NCI-H526 treated with DMSO at 0.1 percent for 48 hours (cell line): ENCODE measurements at regions not wholly inside any gene's neighbourhood (a gene's known extent, or its start where the extent isn't known, plus 50 kb on each side); places are given as distances from the start of the nearest gene placed in this dataset.
A peak's percentile ranks its signal among the peaks of the same experiment; 100 is the strongest.
"Not testable (repeated sequence)": the region's sequence is repeated elsewhere in the genome, so short reads cannot be mapped to it uniquely, and the experiment has no call there.

Experiments
- DNase-seq: peaks from one replicate; lab custom pipeline; 2025; lab: John Stamatoyannopoulos, UW

DNA sequence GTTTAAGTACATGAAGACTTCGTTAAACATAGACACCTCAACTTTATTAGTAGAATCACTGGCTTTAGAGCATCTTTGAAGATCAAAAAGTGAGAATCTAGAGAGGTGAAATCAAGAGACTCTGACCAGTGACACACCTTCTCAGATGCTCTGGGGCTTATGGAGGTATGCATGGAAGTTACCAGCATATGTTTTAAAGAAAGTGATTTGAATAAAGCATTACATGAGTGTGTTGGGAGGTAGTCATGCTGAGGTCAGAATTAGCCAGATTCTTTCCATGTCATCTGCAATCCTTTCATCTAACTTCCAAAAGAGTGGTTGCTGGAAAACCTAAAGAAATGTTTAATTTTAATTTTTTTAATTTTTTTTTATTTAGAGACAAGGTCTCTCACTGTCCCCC, 658.0 kb upstream of the GOLIM4 start:
- DNase-seq, result no peak

DNA sequence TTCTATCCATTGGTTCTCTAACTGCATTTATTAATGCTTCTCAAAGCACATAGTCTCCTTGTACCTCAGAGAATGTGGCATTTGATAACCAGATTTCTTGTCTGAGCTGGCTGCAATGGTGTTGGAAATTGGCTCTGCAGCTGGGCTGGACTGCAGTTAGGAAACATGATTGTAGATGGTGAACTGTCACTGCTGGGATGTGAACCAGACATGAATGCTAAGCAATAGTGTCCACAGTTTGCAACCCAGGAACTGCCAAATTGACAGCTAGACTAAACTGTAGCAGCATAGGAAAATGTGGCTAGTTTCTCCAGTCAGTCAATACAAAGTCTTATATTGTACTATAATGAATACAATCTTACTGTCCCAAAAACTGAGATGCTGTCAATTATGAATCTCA, 656.6 kb upstream of the GOLIM4 start:
- DNase-seq, result no peak

DNA sequence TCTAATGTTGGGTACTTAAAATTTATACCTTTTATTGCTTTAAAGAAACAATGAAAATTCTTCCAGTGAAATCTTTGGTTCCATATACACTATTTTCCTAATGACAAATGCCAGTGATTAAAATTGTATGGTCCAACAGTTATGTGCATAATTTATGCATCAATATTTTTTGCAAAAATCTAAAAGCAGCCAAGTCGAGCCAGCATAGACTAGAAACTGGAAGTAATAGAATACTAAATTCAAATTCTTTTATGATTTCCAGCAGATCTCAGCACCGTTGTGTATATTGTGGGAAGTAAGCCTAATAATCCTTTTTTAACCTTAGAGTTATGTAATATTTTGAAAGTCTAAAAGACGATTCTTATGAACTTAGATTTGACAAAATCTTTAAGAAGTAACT, 652.0 kb upstream of the GOLIM4 start:
- no peak for DNase-seq

DNA sequence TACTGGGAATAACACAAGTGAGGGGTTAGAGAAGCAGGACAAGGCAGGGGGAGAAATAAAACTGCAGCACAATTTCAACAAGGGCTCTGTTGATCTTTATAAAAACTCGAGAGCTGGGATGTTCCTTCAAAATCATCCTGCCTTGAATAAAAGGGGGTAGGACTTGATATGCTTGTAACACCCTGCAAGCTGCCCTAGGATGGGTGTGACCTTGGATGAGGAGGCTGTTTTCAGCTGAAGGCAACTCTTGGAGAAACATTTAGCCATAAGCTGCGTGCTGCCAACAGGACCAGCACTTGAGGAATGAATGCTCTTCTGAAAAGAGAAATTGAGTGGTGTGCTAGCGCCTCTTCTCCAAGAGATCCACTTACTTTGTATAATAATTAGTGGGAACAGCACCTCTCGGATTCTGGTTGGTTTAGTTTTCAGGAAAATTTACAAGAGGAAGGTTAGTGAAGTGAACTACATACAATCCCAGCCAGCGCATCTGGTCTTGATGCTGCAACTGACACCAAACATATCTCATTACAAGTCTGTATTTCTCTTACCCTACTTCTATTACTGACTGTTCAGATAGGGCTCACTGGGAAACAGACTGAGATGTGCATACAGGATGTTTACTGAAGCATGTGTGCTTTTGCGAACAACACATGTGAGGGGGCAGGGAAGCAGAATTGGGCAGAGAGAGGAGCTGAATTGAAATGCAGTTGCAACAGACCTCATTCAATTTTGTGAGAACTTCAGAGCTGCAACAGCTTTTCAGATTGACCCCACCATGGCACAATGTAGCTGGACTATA, 643.0 kb upstream of the GOLIM4 start:
- DNase-seq, result no peak

- peak; percentile 90 for DNase-seq
These were observed 640.5 kb upstream of the GOLIM4 start for GRCh38 chr3:168736202-168736601.

DNA sequence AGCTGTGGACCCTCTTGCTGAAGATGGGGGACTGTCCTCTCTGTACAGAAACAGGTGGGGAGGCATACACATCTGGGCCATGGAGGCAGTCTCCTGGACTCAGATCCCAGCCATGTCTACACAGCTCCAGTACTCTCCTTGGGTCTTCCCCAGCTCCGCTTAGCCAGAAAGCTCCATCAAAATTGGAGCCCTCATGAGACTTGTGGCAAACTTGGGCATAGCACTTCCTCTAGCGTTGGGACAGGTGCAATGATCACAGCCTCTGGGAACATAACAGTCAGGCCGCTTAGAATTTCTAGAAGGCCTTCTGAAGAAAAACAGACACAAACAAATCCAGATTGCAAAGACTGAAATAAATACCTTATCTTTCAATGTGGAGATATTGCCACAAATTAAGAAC, 634.3 kb upstream of the GOLIM4 start:
- DNase-seq, result no peak

DNA sequence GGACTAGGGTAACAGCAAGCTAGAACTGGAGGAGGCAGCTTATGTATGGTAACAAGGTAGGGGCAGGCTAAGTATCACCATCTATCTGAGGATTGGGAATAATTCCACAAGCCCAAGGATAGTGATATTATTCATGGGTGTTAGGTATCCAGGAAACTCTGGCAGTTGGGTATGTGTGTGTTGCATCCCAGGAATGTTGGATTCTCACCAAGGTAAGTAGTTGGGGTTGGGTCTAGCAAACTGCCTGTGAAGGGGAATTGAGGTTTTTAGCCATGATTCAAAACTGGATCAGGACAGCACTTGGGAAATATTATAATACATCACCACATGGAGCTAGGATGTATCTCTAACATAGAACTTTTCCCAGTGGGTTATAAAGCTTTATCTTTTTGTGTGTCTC, 626.4 kb upstream of the GOLIM4 start:
- no peak for DNase-seq

DNA sequence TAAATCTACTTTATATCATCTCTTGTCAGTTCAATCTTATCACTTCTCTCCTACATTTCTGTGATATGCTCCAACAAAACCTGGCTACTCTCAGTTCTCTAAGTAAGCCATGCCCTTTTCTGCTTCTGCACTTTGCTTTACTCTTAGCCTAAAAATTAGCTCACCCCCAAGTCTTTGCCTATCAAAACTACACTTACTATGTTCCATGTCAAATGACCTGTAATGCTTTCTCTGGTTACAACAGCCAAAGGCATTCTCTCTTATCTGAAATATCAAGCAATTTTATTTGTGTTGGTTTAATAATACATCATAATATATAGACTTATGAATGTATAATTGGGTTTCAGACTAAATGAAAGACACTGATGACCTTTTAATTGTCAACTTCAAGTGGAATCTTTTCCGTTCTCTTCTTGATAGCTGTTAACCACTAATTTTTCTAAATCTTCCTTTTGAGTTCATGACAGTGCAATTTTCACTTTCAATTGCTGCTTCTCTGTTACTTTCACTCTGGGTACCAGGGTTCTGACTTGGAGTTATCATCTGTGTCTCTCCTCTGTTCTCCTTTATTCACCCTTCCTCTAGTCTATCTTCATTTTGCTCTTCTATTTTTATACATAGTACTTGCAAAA, 619.0 kb upstream of the GOLIM4 start:
- no peak for DNase-seq

DNA sequence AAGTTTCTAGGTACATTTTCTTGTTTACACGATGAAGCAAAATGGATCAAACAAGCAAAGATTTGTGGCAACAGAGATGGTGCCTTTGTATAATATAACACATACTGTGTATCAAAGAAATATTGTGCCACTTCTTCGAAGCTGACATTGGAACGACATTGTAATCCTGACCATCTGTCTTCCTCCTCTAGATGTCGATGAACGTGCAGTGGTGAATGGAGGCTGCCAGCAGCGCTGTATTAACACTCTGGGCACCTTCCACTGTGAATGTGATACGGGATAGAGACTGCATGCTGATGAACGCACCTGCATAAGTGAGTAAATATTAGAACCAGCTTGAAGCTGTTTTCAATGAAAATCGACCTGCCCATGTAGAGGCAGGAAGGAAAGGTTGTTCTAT, 613.3 kb upstream of the GOLIM4 start:
- DNase-seq, result peak; percentile 22

DNA sequence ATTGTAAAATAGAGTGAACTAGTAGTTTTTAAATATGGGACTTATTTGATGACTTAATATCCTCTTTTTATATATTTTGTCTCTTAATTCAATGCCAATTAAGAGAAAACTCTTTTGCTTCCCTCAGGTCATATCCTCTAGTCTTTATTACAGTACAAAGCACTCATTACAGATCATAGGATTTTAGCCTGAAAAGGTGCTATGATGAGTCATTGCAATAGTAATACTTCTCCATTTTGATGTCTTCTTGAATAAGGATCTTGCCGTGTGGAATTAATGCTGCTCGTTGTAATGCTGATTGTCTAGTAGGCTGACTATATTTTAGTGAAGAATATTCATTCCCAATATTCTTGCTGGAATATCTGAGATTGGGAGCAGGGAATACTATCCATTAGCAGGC, 612.2 kb upstream of the GOLIM4 start:
- DNase-seq, result no peak

DNA sequence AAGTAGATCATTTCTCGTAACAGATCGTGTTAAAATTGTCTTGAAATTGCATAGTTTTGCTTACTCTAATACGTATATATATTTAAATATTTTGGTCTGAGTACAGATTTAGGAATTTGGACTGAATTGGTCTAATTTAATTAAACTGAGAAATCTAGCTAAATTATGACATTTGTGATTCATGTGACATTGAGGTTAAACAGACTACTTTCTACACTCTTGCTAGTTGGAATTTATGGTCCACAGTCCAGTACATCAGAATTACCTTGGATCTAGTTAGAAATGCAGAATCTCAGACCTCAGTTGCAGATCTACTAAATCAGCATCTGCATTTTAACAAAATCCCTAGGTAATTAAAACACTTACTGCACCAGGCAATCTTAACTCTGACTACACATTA, 609.7 kb upstream of the GOLIM4 start:
- DNase-seq, result no peak

DNA sequence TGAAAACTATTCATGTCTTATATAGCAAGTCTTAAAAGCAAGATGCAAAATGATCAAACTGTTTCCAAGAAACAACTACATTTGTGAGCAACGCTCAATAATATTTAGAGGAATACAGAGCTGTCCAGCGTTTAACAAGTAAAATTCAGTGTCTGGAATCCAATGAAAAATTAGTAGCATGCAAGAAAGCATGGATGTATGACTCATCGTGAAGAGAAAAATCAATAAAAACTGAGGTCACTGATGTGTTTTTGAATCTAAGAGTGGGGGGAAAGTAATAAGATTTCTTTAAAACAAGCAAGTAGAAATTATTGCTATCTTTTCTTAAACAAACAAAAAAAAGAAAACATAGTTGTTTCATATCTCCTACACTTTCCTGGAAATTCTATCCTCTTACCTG, 600.3 kb upstream of the GOLIM4 start:
- no peak for DNase-seq

DNA sequence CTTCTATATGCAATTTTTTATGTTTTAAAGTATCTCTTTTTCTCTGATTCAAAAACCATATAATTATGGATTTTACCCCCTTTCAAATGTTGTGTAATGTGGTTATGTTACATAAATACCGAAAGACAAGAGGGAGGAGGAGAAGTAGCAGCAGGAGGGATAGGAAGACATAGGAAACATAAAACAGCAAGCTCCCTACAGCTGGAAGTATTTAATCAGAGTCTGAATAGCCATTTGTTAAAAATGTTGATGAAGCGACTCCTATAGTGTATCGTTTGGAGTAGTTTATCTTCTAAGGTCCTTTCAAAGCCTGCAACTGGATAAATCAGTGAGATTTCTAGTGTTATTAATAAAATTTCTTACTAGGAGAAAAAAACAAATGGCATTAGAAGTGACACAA, 598.1 kb upstream of the GOLIM4 start:
- DNase-seq, result no peak

GRCh38 chr3:168688267-168688666, 592.5 kb upstream of the GOLIM4 start:
- no peak for DNase-seq

GRCh38 chr3:168684519-168684918, 588.8 kb upstream of the GOLIM4 start:
- no peak for DNase-seq

DNA sequence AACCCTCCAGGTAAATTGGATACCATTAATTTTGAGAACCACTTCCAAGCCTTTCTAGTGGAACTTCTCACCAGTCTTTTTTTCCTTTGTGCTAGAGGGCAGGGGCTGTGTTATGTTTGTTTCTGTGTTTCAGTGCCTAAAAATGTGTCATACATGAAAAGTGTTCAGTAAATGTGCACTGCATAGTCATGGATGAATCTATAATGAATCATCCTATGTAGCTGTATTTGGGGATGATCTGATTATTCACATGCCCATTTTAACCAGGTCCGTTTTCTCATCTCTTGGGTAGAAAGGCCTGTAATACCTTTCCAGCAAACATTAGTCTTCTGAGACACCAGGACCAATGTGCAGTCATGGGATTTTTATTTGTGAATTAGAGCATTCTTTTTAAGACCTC, 583.0 kb upstream of the GOLIM4 start:
- DNase-seq, result no peak

DNA sequence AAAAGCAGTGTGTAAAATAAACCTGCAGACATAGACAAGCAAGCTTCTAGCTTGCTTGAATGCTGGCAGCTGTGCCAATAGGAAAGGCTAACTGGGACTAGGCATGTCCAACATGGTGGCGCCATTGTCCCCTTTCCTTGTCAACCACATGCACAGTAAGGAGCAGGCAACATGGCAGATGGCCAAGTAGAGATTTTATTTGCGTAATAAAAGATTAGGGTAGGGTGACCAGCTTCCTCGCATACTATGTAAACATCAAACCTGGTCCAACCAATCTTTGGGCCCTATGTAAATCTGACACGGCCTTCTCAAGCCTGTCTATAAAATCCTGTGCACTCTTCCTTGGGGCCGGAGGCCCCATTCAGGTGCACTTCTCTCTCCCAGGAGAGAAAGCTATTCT, 575.4 kb upstream of the GOLIM4 start:
- DNase-seq, result no peak

DNA sequence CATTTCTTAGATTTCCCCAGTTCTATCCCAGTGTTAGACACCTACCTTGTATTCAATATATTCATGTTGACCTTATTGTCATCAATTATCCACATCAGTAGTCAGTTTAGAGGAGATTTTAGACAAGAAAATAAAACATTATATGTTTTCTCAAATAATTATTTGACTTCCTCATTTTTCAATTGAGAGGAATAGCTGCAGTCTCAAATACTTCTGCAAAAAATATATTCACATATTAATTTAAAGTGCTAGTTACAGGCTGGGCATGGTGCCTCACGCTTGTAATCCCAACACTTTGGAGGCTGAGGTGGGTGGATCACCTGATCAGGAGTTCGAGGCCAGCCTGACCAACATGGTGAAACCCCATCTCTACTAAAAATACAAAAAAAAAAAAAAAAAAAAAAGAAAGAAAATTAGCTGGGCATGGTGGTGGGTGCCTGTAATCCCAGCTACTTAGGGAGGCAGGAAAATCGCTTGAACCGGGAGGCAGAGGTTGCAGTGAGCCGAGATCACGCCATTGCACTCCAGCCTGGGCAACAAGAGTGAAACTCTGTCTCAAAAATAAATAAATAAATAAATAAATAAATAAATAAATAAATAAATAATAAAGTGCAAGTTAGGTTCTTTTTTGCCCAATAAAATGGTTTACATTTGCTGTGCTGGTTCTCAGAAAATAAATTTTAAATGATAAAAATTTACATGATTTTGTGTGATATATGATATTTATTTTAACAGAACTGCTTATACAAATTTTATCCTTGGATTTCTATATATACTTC, 565.3 kb upstream of the GOLIM4 start:
- not testable (repeated sequence) for DNase-seq

GRCh38 chr3:168659015-168659414, 563.3 kb upstream of the GOLIM4 start:
- no peak for DNase-seq

DNA sequence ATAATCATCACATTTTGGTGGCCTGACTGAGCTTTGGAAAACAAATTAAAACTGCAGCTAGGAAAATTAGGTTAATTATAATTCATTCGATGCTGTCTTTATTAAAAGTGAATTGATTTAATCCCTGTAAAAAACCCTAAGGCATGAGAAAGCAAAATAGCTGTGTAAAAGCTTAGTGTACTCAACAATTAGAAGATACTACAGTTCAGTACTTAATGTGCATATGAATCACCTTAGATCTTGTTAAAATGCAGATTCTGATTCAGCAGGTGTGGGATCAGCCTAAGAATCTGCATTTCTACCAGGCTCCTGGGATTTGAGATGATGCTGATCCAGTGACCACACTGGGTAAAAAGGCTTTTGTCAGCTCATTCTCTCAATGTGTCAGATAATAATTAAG, 559.9 kb upstream of the GOLIM4 start:
- DNase-seq, result no peak

GRCh38 chr3:168654700-168655099, 559.0 kb upstream of the GOLIM4 start:
- no peak for DNase-seq

DNA sequence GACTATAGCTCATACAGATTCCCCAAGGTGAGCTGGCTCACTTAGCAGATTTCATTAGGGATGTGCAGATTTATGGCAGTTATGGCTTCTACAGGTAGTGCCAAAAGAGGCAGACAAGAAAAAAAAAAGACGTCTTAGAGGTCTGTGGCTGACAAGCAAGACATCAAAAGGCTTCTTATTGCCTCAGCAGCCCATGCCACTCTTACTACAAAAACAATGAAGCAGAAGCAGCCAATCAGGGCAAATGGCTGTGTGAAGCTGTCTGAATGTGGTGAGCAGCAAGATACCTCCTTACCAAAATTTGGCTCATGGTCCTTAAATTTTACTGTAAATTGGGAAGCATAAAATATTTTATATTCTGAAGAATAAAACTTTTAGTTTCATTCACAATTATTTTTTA, 557.5 kb upstream of the GOLIM4 start:
- no peak for DNase-seq

- DNase-seq, result no peak
These were observed 552.6 kb upstream of the GOLIM4 start for GRCh38 chr3:168648321-168648720.
